Panc1 (cell line): ENCODE measurements at regions not wholly inside any gene's neighbourhood (a gene's known extent, or its start where the extent isn't known, plus 50 kb on each side); places are given as distances from the start of the nearest gene placed in this dataset.

ENCODE experiments used
- ATAC-seq: fragments of 200-7000 bp; cut with Tn5 transposase; 2 replicates; pipeline ENCODE4 v1.9.1; 2020; ENCODE audit warnings: mild to moderate bottlenecking, moderate library complexity
- BruUV-seq: library from RNA; stranded (reverse); fragments of 400-500 nt; replicated peaks from 2 replicates; lab custom pipeline; 2021; lab: Mats Ljungman, UMichigan
- CTCF ChIA-PET: fragments of 300-600 bp; sonication (Branson Sonifier 250); formaldehyde crosslinking; loops from one replicate; lab custom pipeline; 2022; ENCODE audit warnings: antibody characterized with exemption; lab: Charles Lee
- POLR2A ChIA-PET: fragments of 300-600 bp; sonication (Branson Sonifier 250); formaldehyde crosslinking; loops from one replicate; lab custom pipeline; 2022; ENCODE audit warnings: antibody characterized with exemption; lab: Charles Lee
- DNase-seq: peaks from one replicate; pipeline ENCODE4 v3.0.0-alpha.2; 2010; ENCODE audit warnings: low read depth, low spot score
- H3K27ac ChIP-seq: 2 replicates; pipeline ENCODE4 v1.5.1; 2011; ENCODE audit warnings: mild to moderate bottlenecking, low read length, inconsistent platforms
- H3K27me3 ChIP-seq: fragments of 200-500 bp; sonication (Bioruptor generic); 2 replicates; pipeline ENCODE4 v1.6.0; 2014; ENCODE audit warnings: low read length, inconsistent platforms; ENCODE audit not compliant: control insufficient read depth, insufficient read depth
- H3K36me3 ChIP-seq: fragments of 200-500 bp; sonication (Bioruptor generic); 2 replicates; pipeline ENCODE4 v1.5.1; 2014; ENCODE audit warnings: inconsistent platforms, mild to moderate bottlenecking, low read length, moderate library complexity; ENCODE audit not compliant: control insufficient read depth, insufficient read depth
- H3K4me1 ChIP-seq: 2 replicates; pipeline ENCODE4 v1.5.1; 2011; ENCODE audit warnings: inconsistent platforms, mild to moderate bottlenecking, low read length, moderate library complexity; ENCODE audit not compliant: control insufficient read depth, insufficient read depth
- H3K4me3 ChIP-seq, 2 experiments: 2 replicates each; pipeline ENCODE4 v1.5.1; 2011 to 2012; ENCODE audit warnings: low read depth in 2 of 2, low read length in 2 of 2, mild to moderate bottlenecking in 2 of 2, inconsistent platforms in 1 of 2, moderate library complexity in 1 of 2
- H3K9me3 ChIP-seq: fragments of 200-500 bp; sonication (Bioruptor generic); 2 replicates; pipeline ENCODE4 v1.5.1; 2014; ENCODE audit warnings: low read depth, mild to moderate bottlenecking, inconsistent platforms, low read length, moderate library complexity; ENCODE audit not compliant: control insufficient read depth, insufficient read depth
- CTCF ChIP-seq: fragments of 450-650 bp; IDR thresholded peaks from 2 replicates; pipeline ENCODE4 v1.5.1; 2017; ENCODE audit warnings: mild to moderate bottlenecking
- POLR2AphosphoS5 ChIP-seq: IDR thresholded peaks from 2 replicates; pipeline ENCODE4 v1.6.1; 2012; ENCODE audit warnings: mild to moderate bottlenecking, low read depth, low read length, moderate library complexity
- REST ChIP-seq, 2 experiments: IDR thresholded peaks; 2 replicates each; pipeline ENCODE4 v1.6.1; 2011 to 2012; ENCODE audit warnings: low read depth in 2 of 2, control low read depth in 1 of 2, low read length in 1 of 2, mild to moderate bottlenecking in 1 of 2, moderate library complexity in 1 of 2; ENCODE audit not compliant: insufficient read depth in 1 of 2
- SIN3A ChIP-seq: IDR thresholded peaks from 2 replicates; pipeline ENCODE4 v1.6.1; 2012; ENCODE audit warnings: low read depth, mild to moderate bottlenecking, low read length, moderate library complexity, borderline replicate concordance; ENCODE audit not compliant: insufficient read depth
- TCF7L2 ChIP-seq: IDR thresholded peaks from 2 replicates; pipeline ENCODE4 v1.6.1; 2011; ENCODE audit warnings: mild to moderate bottlenecking, low read depth, low read length, inconsistent platforms
- in situ Hi-C: cut with HindIII; loops from 2 replicates; pipeline ENCODE4 v1.10.0; 2016; ENCODE audit warnings: low sequenced_read_pairs, low pct_unique_long_range_greater_than_20kb
- intact Hi-C: fragments of 100-400 bp; cut with micrococcal nuclease; formaldehyde crosslinking; loops from one replicate; pipeline ENCODE4 v1.10.0; 2022; ENCODE audit not compliant: unreplicated experiment

GRCh38 chr6:40146902-40147301 is 212.6 kb upstream of the MOCS1 start:
- Histone ChIP-seq H3K9me3 (no peaks in the 10 kb centered on the region), H3K27ac (no peak overlapping the region), H3K27me3 (peaks cover 2% of the 10 kb centered on the region; the same call in 1 of the 2 replicates), H3K36me3 (no peaks in the 10 kb centered on the region), H3K4me1 (no peaks in the 10 kb centered on the region), H3K4me3 (no peak overlapping the region)
- BruUV-seq = no TSS peak
- DNase-seq = no peak
- TF ChIP-seq SIN3A (no peak), TCF7L2 (no peak), REST (IDR thresholded peaks at IDR 0.05; ENCODE audit: insufficient read depth in 1 of 2, low read depth in 2 of 2, low read length in 1 of 2) (no peak), POLR2AphosphoS5 (no peak), CTCF (no peak)
- intact Hi-C loops (no loop called here), in situ Hi-C loops (no loop called here)
- ChIA-PET POLR2A (no interaction called here), CTCF (no interaction called here)
- ATAC-seq = no peak

GRCh38 chr6:40139447-40139846 is 205.2 kb upstream of the MOCS1 start:
- H3K9me3 ChIP-seq = no peaks in the 10 kb centered on the region
- no TSS peak for BruUV-seq
- in situ Hi-C loops (no loop called here), intact Hi-C loops (no loop called here)
- ChIA-PET CTCF (no interaction called here), POLR2A (no interaction called here)
- DNase-seq (no peak), ATAC-seq (no peak)
- TF ChIP-seq SIN3A = no peak
- TF ChIP-seq POLR2AphosphoS5 = no peak
- TF ChIP-seq REST (IDR thresholded peaks at IDR 0.05; ENCODE audit: insufficient read depth in 1 of 2, low read depth in 2 of 2, low read length in 1 of 2) = no peak
- TF ChIP-seq TCF7L2 = no peak
- no peak for TF ChIP-seq CTCF
- H3K4me3 ChIP-seq = no peak overlapping the region
- H3K4me1 ChIP-seq = no peaks in the 10 kb centered on the region
- no peaks in the 10 kb centered on the region for H3K27me3 ChIP-seq
- no peaks in the 10 kb centered on the region for H3K36me3 ChIP-seq
- no peak overlapping the region for H3K27ac ChIP-seq
